Retinal pigment epithelial cell (primary cell): ENCODE measurements at regions not wholly inside any gene's neighbourhood (a gene's known extent, or its start where the extent isn't known, plus 50 kb on each side); places are given as distances from the start of the nearest gene placed in this dataset.
A peak's percentile ranks its signal among the peaks of the same experiment; 100 is the strongest.

Experiments used
- DNase-seq: peaks from one replicate; pipeline ENCODE4 v3.0.0-alpha.2; 2010; ENCODE audit warnings: low read depth
- H3K4me3 ChIP-seq: 2 replicates; pipeline ENCODE4 v1.5.1; 2011; ENCODE audit warnings: mild to moderate bottlenecking, low read length, control low read depth, moderate library complexity
- CTCF ChIP-seq: conservative IDR thresholded peaks from 2 replicates; pipeline ENCODE4 v1.5.1; 2011; ENCODE audit warnings: low read depth, low read length, control low read depth, inconsistent platforms

GRCh38 chr6:90788781-90789180, 201.9 kb upstream of the MAP3K7 start:
- no peak for TF ChIP-seq CTCF
- DNase-seq = no peak
- H3K4me3 ChIP-seq = no peak overlapping the region

GRCh38 chr6:90787446-90787845, 200.6 kb upstream of the MAP3K7 start:
- no peak for DNase-seq
- no peak for TF ChIP-seq CTCF
- no peak overlapping the region for H3K4me3 ChIP-seq

- TF ChIP-seq CTCF = no peak
- no peak for DNase-seq
- H3K4me3 ChIP-seq = no peak overlapping the region
Measured at GRCh38 chr6:90780778-90781177, 193.9 kb upstream of the MAP3K7 start.

- TF ChIP-seq CTCF = peak; percentile 7
- DNase-seq = no peak
- H3K4me3 ChIP-seq = no peak overlapping the region
Measured at GRCh38 chr6:90780141-90780540, 193.3 kb upstream of the MAP3K7 start.

GRCh38 chr6:90778417-90779203, 191.7 kb upstream of the MAP3K7 start:
- H3K4me3 ChIP-seq = no peak overlapping the region

GRCh38 chr6:90770778-90771177, 183.9 kb upstream of the MAP3K7 start:
- TF ChIP-seq CTCF = no peak
- no peak overlapping the region for H3K4me3 ChIP-seq
- DNase-seq = no peak

More at GRCh38 chr6:90778417-90779203, 191.7 kb upstream of the MAP3K7 start:
- no peak for DNase-seq
- TF ChIP-seq CTCF = no peak

- DNase-seq = no peak
- no peak for TF ChIP-seq CTCF
Measured at GRCh38 chr6:90765895-90766294, 179.0 kb upstream of the MAP3K7 start.

More at GRCh38 chr6:90765895-90766294, 179.0 kb upstream of the MAP3K7 start:
- H3K4me3 ChIP-seq = no peak overlapping the region
